GM21367 (cell line): ENCODE measurements at regions not wholly inside any gene's neighbourhood (a gene's known extent, or its start where the extent isn't known, plus 50 kb on each side); places are given as distances from the start of the nearest gene placed in this dataset.
"Not testable (repeated sequence)": the region's sequence is repeated elsewhere in the genome, so short reads cannot be mapped to it uniquely, and the experiment has no call there.

Experiments used
- ATAC-seq: cut with Tn5 transposase; IDR thresholded peaks from one replicate; pipeline ENCODE4 v1.9.1; 2021; ENCODE audit not compliant: unreplicated experiment

DNA sequence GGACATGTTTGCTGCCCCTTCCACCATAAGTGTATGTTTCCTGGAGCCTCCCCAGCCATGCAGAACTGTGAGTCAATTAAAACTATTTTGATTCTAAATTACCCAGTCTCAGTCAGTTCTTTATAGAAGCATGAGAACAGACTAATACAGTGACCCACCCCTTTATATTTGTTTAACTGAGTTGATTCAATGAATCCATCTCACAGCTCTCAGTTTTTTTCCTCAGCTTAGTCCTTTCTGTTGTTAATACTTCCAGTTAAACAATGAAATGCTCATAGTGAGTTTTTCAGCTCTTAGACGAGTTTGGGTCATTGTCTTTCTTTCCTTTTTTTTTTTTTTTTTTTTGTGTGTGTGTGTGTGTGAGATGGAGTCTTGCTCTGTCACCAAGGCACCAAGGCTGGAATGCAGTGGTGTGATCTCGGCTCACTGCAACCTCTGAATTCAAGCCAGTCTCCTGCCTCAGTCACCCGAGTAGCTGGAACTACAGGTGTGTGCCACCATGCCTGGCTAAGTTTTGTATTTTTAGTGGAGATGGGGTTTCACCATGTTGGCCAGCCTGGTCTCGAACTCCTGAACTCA is 627.4 kb downstream of the SPATA31A7 start:
- ATAC-seq: not testable (repeated sequence)

DNA sequence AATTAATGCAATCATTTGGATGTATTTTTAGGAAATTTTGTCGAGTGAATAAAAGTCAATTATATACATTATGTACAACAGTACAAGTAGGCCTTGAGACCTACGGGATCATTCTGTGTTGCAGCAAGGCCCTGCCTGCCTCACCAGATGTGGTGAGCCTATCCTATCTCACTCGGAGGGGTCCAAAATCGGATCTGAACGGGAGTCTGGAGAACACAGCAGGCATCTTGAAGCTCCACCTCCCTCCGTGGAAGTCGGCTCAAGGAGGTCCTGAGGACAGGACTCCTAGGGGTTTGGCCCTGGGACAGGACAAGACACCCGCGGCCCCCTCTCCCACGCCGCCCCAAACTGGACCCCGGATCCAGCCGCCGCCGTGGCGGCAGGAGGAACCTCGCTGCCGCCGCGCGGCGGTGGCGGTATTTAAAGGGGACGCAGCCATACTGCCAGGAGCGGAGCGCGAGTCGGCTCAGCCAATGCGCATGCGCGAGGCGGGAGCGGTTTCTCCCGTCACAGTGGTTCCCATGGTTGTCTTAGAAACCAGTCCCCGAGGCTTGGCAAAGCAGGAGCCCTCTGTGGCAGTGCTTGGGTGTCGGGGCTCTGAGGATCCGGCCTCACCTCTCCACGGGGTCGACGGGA is 663.9 kb downstream of the SPATA31A7 start:
- ATAC-seq: peak; percentile 83

DNA sequence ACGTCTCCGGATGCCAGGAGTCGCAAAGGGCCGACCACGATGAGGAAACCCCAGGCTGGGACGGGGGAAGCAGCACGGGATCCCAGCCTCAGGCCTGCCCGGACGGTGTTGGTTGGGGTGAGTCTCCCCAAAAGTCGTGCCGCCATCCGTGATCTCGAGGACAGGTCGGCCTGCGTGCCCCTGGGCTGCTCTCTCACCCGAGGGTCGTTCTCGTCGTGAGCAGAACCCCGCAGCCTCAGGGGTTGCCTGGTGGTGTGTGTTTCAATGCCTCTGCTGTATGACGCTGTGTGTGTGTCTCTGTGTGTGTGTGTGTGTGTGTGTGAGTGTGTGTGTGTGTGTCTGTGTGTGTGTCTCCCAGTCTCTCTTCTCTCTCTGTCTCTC is 664.4 kb downstream of the SPATA31A7 start:
- not testable (repeated sequence) for ATAC-seq

GRCh38 chr9:61856283-61856682 is 666.4 kb downstream of the SPATA31A7 start:
- ATAC-seq: peak; percentile 56

DNA sequence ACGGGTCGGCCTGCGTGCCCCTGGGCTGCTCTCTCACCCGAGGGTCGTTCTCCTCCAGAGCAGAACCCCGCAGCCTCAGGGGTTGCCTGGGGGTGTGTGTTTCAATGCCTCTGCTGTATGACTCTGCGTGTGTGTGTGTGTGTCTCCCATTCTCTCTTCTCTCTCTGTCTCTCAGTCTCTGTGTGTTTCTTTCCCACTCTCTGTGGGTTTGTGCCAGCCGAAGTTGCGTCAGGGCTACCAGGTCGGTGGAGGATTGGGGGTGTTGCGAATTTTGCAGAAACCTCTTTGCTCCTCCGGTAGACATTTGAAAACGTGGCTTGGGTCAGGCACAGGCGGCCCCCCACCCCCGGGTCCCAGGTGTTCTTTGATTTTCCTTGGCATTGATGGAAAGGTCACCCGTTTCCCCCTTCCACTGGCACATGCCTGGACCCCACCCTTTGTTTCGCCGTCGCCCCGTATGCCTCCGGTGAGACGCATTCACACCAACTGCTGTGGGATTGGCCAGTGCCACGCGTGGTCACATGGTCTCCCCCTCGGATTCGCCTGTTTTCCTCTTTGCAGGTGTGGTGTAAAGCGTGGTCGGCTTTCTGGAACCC is 667.1 kb downstream of the SPATA31A7 start:
- ATAC-seq: not testable (repeated sequence)

DNA sequence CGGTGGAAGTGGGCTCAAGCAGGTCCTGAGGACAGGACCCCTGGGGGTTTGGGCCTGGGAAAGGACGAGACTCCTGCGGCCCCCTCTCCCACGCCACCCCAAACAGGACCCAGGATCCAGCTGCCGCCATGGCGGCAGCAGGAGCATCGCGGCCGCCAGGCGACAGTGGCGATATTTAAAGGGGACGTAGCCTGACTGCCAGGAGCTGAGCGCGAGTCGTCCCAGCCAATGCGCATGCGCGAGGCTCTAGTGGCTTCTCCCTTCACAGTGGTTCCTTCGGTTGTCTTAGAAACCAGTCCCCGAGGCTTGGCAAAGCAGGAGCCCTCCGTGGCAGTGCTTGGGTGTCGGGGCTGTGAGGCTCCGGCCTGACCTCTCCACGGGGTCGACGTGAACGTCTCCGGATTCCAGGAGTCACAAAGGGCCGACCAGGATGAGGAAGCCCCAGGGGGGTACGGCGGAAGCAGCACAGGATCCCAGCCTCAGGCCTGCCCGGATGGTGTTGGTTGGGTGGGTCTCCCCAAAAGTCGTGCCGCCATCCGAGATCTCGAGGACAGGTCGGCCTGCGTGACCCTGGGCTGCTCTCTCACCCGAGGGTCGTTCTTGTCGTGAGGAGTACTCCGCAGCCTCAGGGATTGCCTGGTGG is 668.0 kb downstream of the SPATA31A7 start:
- ATAC-seq: peak; percentile 82

DNA sequence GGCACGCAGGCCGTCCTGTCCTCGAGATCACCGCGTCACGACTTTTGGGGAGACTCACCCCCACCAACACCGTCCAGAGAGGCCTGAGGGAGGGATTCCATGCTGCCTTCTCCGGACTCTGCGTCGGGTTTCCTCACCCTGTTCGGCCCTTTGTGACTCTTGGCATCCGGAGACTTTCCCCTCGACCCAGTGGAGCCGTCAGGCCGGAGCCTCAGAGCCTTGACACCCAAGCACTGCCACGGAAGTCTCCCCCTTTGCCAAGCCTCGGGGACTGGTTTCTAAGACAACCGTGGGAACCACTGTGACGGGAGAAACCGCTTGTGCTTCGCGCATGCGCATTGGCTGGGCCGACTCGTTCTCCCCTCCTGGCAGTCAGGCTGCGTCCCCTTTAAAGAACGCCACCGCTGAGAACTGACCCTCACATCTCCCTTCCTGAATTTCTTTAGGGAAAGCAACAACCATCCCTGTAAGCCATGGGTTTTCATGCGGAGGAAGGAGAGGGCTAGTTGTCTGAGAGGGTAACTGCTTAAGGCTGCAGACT is 672.7 kb downstream of the SPATA31A7 start:
- not testable (repeated sequence) for ATAC-seq

DNA sequence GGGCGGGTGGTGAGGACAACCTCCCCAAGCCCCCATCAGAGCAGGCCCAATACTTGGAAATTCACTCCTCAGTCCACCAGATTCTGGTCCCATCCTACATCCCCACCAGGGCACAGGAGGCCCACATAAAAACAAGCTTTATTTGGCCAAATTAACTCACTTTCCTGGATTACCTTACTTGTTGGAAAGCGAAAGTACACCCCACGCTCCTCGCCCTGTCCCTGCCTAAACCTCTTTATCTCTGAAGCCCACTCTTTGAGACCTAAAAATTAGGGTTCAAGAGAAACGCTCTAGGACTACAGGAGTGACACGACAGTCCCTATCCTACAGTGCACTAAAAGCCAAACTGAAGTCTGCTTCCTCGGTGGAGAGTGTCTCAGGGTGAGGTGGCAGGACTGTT is 674.6 kb downstream of the SPATA31A7 start:
- ATAC-seq: not testable (repeated sequence)

DNA sequence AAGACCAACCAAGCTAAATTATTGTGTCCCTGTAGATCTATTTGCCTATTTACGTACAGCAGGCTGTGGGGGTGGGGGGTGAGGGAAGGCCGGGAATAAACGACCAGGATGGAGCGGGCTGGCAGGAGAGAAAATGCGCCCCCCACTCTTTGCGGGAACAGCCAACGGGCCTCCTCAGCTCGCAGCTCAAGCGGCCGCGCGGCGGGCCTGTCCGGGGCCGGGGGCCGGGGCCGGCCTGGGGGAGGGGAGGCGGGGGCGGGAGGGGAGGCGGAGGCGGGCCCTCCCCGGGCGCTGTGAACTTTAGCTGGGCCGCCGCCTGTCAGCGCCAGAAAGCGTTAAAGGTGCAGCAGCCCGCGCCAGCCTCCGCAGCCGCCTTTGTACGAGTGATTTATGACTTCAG is 679.1 kb downstream of the SPATA31A7 start:
- ATAC-seq: not testable (repeated sequence)

DNA sequence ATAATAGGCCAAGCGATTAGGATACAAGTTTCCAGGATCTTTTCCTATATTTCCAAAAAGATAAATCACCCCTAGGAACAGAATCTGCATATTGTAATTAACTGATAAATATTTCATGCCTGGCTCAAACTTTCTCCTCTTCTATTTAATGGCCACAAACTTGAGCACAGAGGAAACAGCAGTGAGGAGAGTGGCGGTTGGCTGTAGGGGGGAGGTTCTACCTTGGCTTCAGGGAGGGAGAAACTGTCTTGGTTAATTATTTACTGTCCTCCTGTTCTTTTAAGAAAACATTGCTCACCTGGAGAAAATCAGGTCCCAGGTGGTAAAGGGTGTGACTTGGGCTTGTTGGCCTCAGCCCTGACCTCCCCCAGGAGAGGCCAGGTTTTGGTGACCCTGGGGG is 682.5 kb downstream of the SPATA31A7 start:
- not testable (repeated sequence) for ATAC-seq
